ENCODE measurements at regions not wholly inside any gene's neighbourhood (a gene's known extent, or its start where the extent isn't known, plus 50 kb on each side); places are given as distances from the start of the nearest gene placed in this dataset.

GRCh38 chr10:63987212-63987611 lies 466.0 kb downstream of the REEP3 start:
- Histone ChIP-seq H3K4me3 (ENCODE audit: insufficient read length, low read depth) (no peak overlapping the region), H3K9me3 (ENCODE audit: insufficient read depth, low read length) (peaks cover 47% of the 10 kb centered on the region), H3K9ac (ENCODE audit: insufficient read length, low read depth) (no peak overlapping the region), H3K4me1 (ENCODE audit: insufficient read depth, insufficient read length) (no peaks in the 10 kb centered on the region), H3K36me3 (ENCODE audit: insufficient read depth, insufficient read length, low read length) (no peaks in the 10 kb centered on the region), H3K27me3 (ENCODE audit: insufficient read depth, insufficient read length) (no peaks in the 10 kb centered on the region)
- no peak for TF ChIP-seq ZNF274 (IDR thresholded peaks at IDR 0.05; ENCODE audit: low read depth, low read length)
- TF ChIP-seq SUZ12 (IDR thresholded peaks at IDR 0.05; ENCODE audit: extremely low read depth, insufficient read depth, insufficient read length) = no peak
- TF ChIP-seq YY1 (IDR thresholded peaks at IDR 0.05; ENCODE audit: insufficient read depth, insufficient read length) = no peak
- DNase-seq (ENCODE audit: low read depth, low spot score) = no peak

- no peaks in the 10 kb centered on the region for H3K4me1 ChIP-seq (ENCODE audit: insufficient read depth, insufficient read length)
- TF ChIP-seq ZNF274 (IDR thresholded peaks at IDR 0.05; ENCODE audit: low read depth, low read length) = no peak
- peaks cover 21% of the 10 kb centered on the region for H3K9me3 ChIP-seq (ENCODE audit: insufficient read depth, low read length)
- no peak overlapping the region for H3K9ac ChIP-seq (ENCODE audit: insufficient read length, low read depth)
- no peak for DNase-seq (ENCODE audit: low read depth, low spot score)
- H3K4me3 ChIP-seq (ENCODE audit: insufficient read length, low read depth) = no peak overlapping the region
- no peaks in the 10 kb centered on the region for H3K36me3 ChIP-seq (ENCODE audit: insufficient read depth, insufficient read length, low read length)
- H3K27me3 ChIP-seq (ENCODE audit: insufficient read depth, insufficient read length) = no peaks in the 10 kb centered on the region
Measured at GRCh38 chr10:63994371-63994770, 473.2 kb downstream of the REEP3 start.

- Histone ChIP-seq H3K4me1 (ENCODE audit: insufficient read depth, insufficient read length) (no peaks in the 10 kb centered on the region), H3K9me3 (ENCODE audit: insufficient read depth, low read length) (peaks cover 9% of the 10 kb centered on the region; the same call in 1 of the 2 replicates), H3K9ac (ENCODE audit: insufficient read length, low read depth) (no peak overlapping the region), H3K36me3 (ENCODE audit: insufficient read depth, insufficient read length, low read length) (no peaks in the 10 kb centered on the region), H3K4me3 (ENCODE audit: insufficient read length, low read depth) (no peak overlapping the region), H3K27me3 (ENCODE audit: insufficient read depth, insufficient read length) (no peaks in the 10 kb centered on the region)
- DNase-seq (ENCODE audit: low read depth, low spot score) = no peak
- TF ChIP-seq YY1 (IDR thresholded peaks at IDR 0.05; ENCODE audit: insufficient read depth, insufficient read length) = no peak
- TF ChIP-seq SUZ12 (IDR thresholded peaks at IDR 0.05; ENCODE audit: extremely low read depth, insufficient read depth, insufficient read length) = no peak
- no peak for TF ChIP-seq ZNF274 (IDR thresholded peaks at IDR 0.05; ENCODE audit: low read depth, low read length)
Measured at GRCh38 chr10:64007157-64007556, 486.0 kb downstream of the REEP3 start.

GRCh38 chr10:64010711-64011110 lies 489.5 kb downstream of the REEP3 start:
- TF ChIP-seq ZNF274 (IDR thresholded peaks at IDR 0.05; ENCODE audit: low read depth, low read length) (no peak), YY1 (IDR thresholded peaks at IDR 0.05; ENCODE audit: insufficient read depth, insufficient read length) (no peak), SUZ12 (IDR thresholded peaks at IDR 0.05; ENCODE audit: extremely low read depth, insufficient read depth, insufficient read length) (no peak)
- H3K4me3 ChIP-seq (ENCODE audit: insufficient read length, low read depth) = no peak overlapping the region
- no peak for DNase-seq (ENCODE audit: low read depth, low spot score)
- H3K27me3 ChIP-seq (ENCODE audit: insufficient read depth, insufficient read length) = no peaks in the 10 kb centered on the region
- no peaks in the 10 kb centered on the region for H3K4me1 ChIP-seq (ENCODE audit: insufficient read depth, insufficient read length)
- no peaks in the 10 kb centered on the region for H3K36me3 ChIP-seq (ENCODE audit: insufficient read depth, insufficient read length, low read length)
- H3K9me3 ChIP-seq (ENCODE audit: insufficient read depth, low read length) = peaks cover 9% of the 10 kb centered on the region; the same call in 1 of the 2 replicates
- H3K9ac ChIP-seq (ENCODE audit: insufficient read length, low read depth) = no peak overlapping the region

- peaks cover 5% of the 10 kb centered on the region; the same call in 1 of the 2 replicates for H3K9me3 ChIP-seq (ENCODE audit: insufficient read depth, low read length)
- H3K36me3 ChIP-seq (ENCODE audit: insufficient read depth, insufficient read length, low read length) = no peaks in the 10 kb centered on the region
- no peaks in the 10 kb centered on the region for H3K27me3 ChIP-seq (ENCODE audit: insufficient read depth, insufficient read length)
- no peak overlapping the region for H3K9ac ChIP-seq (ENCODE audit: insufficient read length, low read depth)
- no peak overlapping the region for H3K4me3 ChIP-seq (ENCODE audit: insufficient read length, low read depth)
- no peak for TF ChIP-seq YY1 (IDR thresholded peaks at IDR 0.05; ENCODE audit: insufficient read depth, insufficient read length)
- no peaks in the 10 kb centered on the region for H3K4me1 ChIP-seq (ENCODE audit: insufficient read depth, insufficient read length)
- no peak for DNase-seq (ENCODE audit: low read depth, low spot score)
Measured at GRCh38 chr10:64011912-64012714, 490.9 kb downstream of the REEP3 start.

- Histone ChIP-seq H3K4me3 (ENCODE audit: insufficient read length, low read depth) (no peak overlapping the region), H3K27me3 (ENCODE audit: insufficient read depth, insufficient read length) (no peaks in the 10 kb centered on the region), H3K4me1 (ENCODE audit: insufficient read depth, insufficient read length) (no peaks in the 10 kb centered on the region), H3K9ac (ENCODE audit: insufficient read length, low read depth) (no peak overlapping the region), H3K36me3 (ENCODE audit: insufficient read depth, insufficient read length, low read length) (no peaks in the 10 kb centered on the region), H3K9me3 (ENCODE audit: insufficient read depth, low read length) (no peaks in the 10 kb centered on the region; the same call in 1 of the 2 replicates)
- no peak for DNase-seq (ENCODE audit: low read depth, low spot score)
- TF ChIP-seq SUZ12 (IDR thresholded peaks at IDR 0.05; ENCODE audit: extremely low read depth, insufficient read depth, insufficient read length) = no peak
Measured at GRCh38 chr10:64014281-64014680, 493.1 kb downstream of the REEP3 start.

GRCh38 chr10:64023926-64024470 lies 502.8 kb downstream of the REEP3 start:
- no peak for DNase-seq (ENCODE audit: low read depth, low spot score)
- no peak for TF ChIP-seq ZNF274 (IDR thresholded peaks at IDR 0.05; ENCODE audit: low read depth, low read length)
- no peak for TF ChIP-seq YY1 (IDR thresholded peaks at IDR 0.05; ENCODE audit: insufficient read depth, insufficient read length)
- no peak for TF ChIP-seq SUZ12 (IDR thresholded peaks at IDR 0.05; ENCODE audit: extremely low read depth, insufficient read depth, insufficient read length)
- no peaks in the 10 kb centered on the region for H3K36me3 ChIP-seq (ENCODE audit: insufficient read depth, insufficient read length, low read length)
- H3K4me3 ChIP-seq (ENCODE audit: insufficient read length, low read depth) = no peak overlapping the region
- no peaks in the 10 kb centered on the region for H3K27me3 ChIP-seq (ENCODE audit: insufficient read depth, insufficient read length)
- H3K4me1 ChIP-seq (ENCODE audit: insufficient read depth, insufficient read length) = no peaks in the 10 kb centered on the region
- H3K9ac ChIP-seq (ENCODE audit: insufficient read length, low read depth) = no peak overlapping the region
- peaks cover 8% of the 10 kb centered on the region; the same call in 1 of the 2 replicates for H3K9me3 ChIP-seq (ENCODE audit: insufficient read depth, low read length)

Measured in NT2/D1 (cell line).